ENCODE measurements at regions not wholly inside any gene's neighbourhood (a gene's known extent, or its start where the extent isn't known, plus 50 kb on each side); places are given as distances from the start of the nearest gene placed in this dataset.

GRCh38 chr12:69097619-69098368 is 141.6 kb upstream of the CPSF6 start:
- no peak for FAIRE-seq

GRCh38 chr12:69099201-69099837 is 140.1 kb upstream of the CPSF6 start:
- FAIRE-seq, result no peak

- peak; percentile 83 for FAIRE-seq
Observed at GRCh38 chr12:69101505-69101904, 137.9 kb upstream of the CPSF6 start.

GRCh38 chr12:69102856-69103255 is 136.5 kb upstream of the CPSF6 start:
- no peak for FAIRE-seq

- FAIRE-seq, result no peak
Observed at GRCh38 chr12:69105101-69105962, 134.0 kb upstream of the CPSF6 start.

GRCh38 chr12:69106482-69107118 is 132.8 kb upstream of the CPSF6 start:
- FAIRE-seq, result no peak

- no peak for FAIRE-seq
Observed at GRCh38 chr12:69107541-69107940, 131.8 kb upstream of the CPSF6 start.

- FAIRE-seq, result no peak
Observed at GRCh38 chr12:69108037-69108436, 131.3 kb upstream of the CPSF6 start.

- FAIRE-seq, result no peak
Observed at GRCh38 chr12:69112616-69113015, 126.8 kb upstream of the CPSF6 start.

GRCh38 chr12:69115099-69115498 is 124.3 kb upstream of the CPSF6 start:
- FAIRE-seq, result no peak

GRCh38 chr12:69115951-69116350 is 123.4 kb upstream of the CPSF6 start:
- FAIRE-seq, result no peak

- FAIRE-seq, result no peak
Observed at GRCh38 chr12:69117566-69118266, 121.7 kb upstream of the CPSF6 start.

GRCh38 chr12:69118516-69118915 is 120.9 kb upstream of the CPSF6 start:
- FAIRE-seq, result no peak

- FAIRE-seq, result no peak
Observed at GRCh38 chr12:69119770-69120169, 119.6 kb upstream of the CPSF6 start.

GRCh38 chr12:69120354-69120753 is 119.0 kb upstream of the CPSF6 start:
- FAIRE-seq, result no peak

- FAIRE-seq, result no peak
Observed at GRCh38 chr12:69123311-69123710, 116.1 kb upstream of the CPSF6 start.

- FAIRE-seq, result no peak
Observed at GRCh38 chr12:69123919-69124638, 115.3 kb upstream of the CPSF6 start.

- no peak for FAIRE-seq
Observed at GRCh38 chr12:69129017-69129416, 110.4 kb upstream of the CPSF6 start.

- no peak for FAIRE-seq
Observed at GRCh38 chr12:69129564-69129963, 109.8 kb upstream of the CPSF6 start.

GRCh38 chr12:69130064-69130463 is 109.3 kb upstream of the CPSF6 start:
- FAIRE-seq, result no peak

- FAIRE-seq, result no peak
Observed at GRCh38 chr12:69131077-69131476, 108.3 kb upstream of the CPSF6 start.

Data from endometrium (tissue), 2 donors.